Activated T-cell treated with anti-CD3 and anti-CD28 coated beads for 4 hours (primary cell): ENCODE measurements at regions not wholly inside any gene's neighbourhood (a gene's known extent, or its start where the extent isn't known, plus 50 kb on each side); places are given as distances from the start of the nearest gene placed in this dataset.

Source experiments
- DNase-seq: peaks from one replicate; pipeline ENCODE4 v3.0.0-alpha.2; 2020

GRCh38 chr22:49619301-49619700 lies 208.4 kb downstream of the BRD1 start:
- no peak for DNase-seq

GRCh38 chr22:49618677-49618953 lies 209.1 kb downstream of the BRD1 start:
- no peak for DNase-seq

- no peak for DNase-seq
Measured at GRCh38 chr22:49617866-49618676, 209.6 kb downstream of the BRD1 start.

- DNase-seq: no peak
Measured at GRCh38 chr22:49617264-49617663, 210.4 kb downstream of the BRD1 start.

- no peak for DNase-seq
Measured at GRCh38 chr22:49616356-49617231, 211.1 kb downstream of the BRD1 start.

- no peak for DNase-seq
Measured at GRCh38 chr22:49614966-49615965, 212.4 kb downstream of the BRD1 start.

- DNase-seq: no peak
Measured at GRCh38 chr22:49613511-49614270, 214.0 kb downstream of the BRD1 start.

- no peak for DNase-seq
Measured at GRCh38 chr22:49613108-49613507, 214.6 kb downstream of the BRD1 start.

GRCh38 chr22:49609207-49609876 lies 218.3 kb downstream of the BRD1 start:
- DNase-seq: no peak

- no peak for DNase-seq
Measured at GRCh38 chr22:49608660-49609059, 219.0 kb downstream of the BRD1 start.

- no peak for DNase-seq
Measured at GRCh38 chr22:49608228-49608627, 219.4 kb downstream of the BRD1 start.

- no peak for DNase-seq
Measured at GRCh38 chr22:49607821-49608220, 219.9 kb downstream of the BRD1 start.

- DNase-seq: no peak
Measured at GRCh38 chr22:49606562-49607290, 220.9 kb downstream of the BRD1 start.

- no peak for DNase-seq
Measured at GRCh38 chr22:49604732-49605302, 222.9 kb downstream of the BRD1 start.

- no peak for DNase-seq
Measured at GRCh38 chr22:49603016-49603415, 224.7 kb downstream of the BRD1 start.

GRCh38 chr22:49602481-49602880 lies 225.2 kb downstream of the BRD1 start:
- DNase-seq: no peak

- DNase-seq: no peak
Measured at GRCh38 chr22:49601614-49602321, 225.9 kb downstream of the BRD1 start.

- DNase-seq: no peak
Measured at GRCh38 chr22:49600891-49601431, 226.7 kb downstream of the BRD1 start.

GRCh38 chr22:49600468-49600867 lies 227.2 kb downstream of the BRD1 start:
- DNase-seq: no peak
